A673 (cell line): ENCODE measurements at regions not wholly inside any gene's neighbourhood (a gene's known extent, or its start where the extent isn't known, plus 50 kb on each side); places are given as distances from the start of the nearest gene placed in this dataset.
"Not testable (repeated sequence)": the region's sequence is repeated elsewhere in the genome, so short reads cannot be mapped to it uniquely, and the experiment has no call there.

Experiments used
- BruUV-seq: library from RNA; stranded (reverse); fragments of 400-500 nt; replicated peaks from 2 replicates; lab custom pipeline; 2021; lab: Mats Ljungman, UMichigan
- CTCF ChIA-PET: fragments of 300-600 bp; sonication (Branson Sonifier 250); formaldehyde crosslinking; loops from one replicate; lab custom pipeline; 2022; ENCODE audit warnings: antibody characterized with exemption; lab: Charles Lee
- POLR2A ChIA-PET: fragments of 300-600 bp; sonication (Branson Sonifier 250); formaldehyde crosslinking; loops from one replicate; lab custom pipeline; 2022; ENCODE audit warnings: antibody characterized with exemption; ENCODE audit not compliant: low non-redundant PET; lab: Charles Lee
- DNase-seq: peaks from one replicate; pipeline ENCODE4 v3.0.0-alpha.2; 2015; ENCODE audit warnings: low spot score
- H3K27ac ChIP-seq: fragments of 200-600 bp; sonication (generic); 2 replicates; pipeline ENCODE4 v1.5.1; 2016; ENCODE audit warnings: mixed run types, low read depth, mild to moderate bottlenecking, mixed read lengths, antibody characterized with exemption, low read length; ENCODE audit not compliant: poor library complexity, severe bottlenecking
- H3K27me3 ChIP-seq: fragments of 200-600 bp; sonication (generic); replicated peaks from 2 replicates; pipeline ENCODE4 v1.6.1; 2017; ENCODE audit warnings: mixed run types, low read depth, mild to moderate bottlenecking, mixed read lengths, antibody characterized with exemption, low read length; ENCODE audit not compliant: insufficient read depth, poor library complexity
- H3K36me3 ChIP-seq: fragments of 200-600 bp; sonication (generic); 2 replicates; pipeline ENCODE4 v1.6.1; 2016; ENCODE audit warnings: mixed run types, mild to moderate bottlenecking, mixed read lengths, antibody characterized with exemption, low read length; ENCODE audit not compliant: insufficient read depth, poor library complexity, severe bottlenecking
- H3K4me1 ChIP-seq: fragments of 200-600 bp; sonication (generic); 2 replicates; pipeline ENCODE4 v1.6.1; 2017; ENCODE audit warnings: mixed run types, mild to moderate bottlenecking, mixed read lengths, antibody characterized with exemption, low read length; ENCODE audit not compliant: insufficient read depth, poor library complexity, severe bottlenecking
- H3K4me3 ChIP-seq: fragments of 200-600 bp; sonication (generic); 2 replicates; pipeline ENCODE4 v1.5.1; 2016; ENCODE audit warnings: low read depth, mixed run types, mild to moderate bottlenecking, mixed read lengths, low read length; ENCODE audit not compliant: poor library complexity, severe bottlenecking
- H3K9me3 ChIP-seq: fragments of 200-600 bp; sonication (generic); 2 replicates; pipeline ENCODE4 v1.6.1; 2016; ENCODE audit warnings: mixed run types, low read depth, mild to moderate bottlenecking, mixed read lengths, antibody characterized with exemption, low read length; ENCODE audit not compliant: poor library complexity, severe bottlenecking
- intact Hi-C: fragments of 100-400 bp; cut with micrococcal nuclease; formaldehyde crosslinking; loops from one replicate; pipeline ENCODE4 v1.10.0; 2022; ENCODE audit not compliant: unreplicated experiment

DNA sequence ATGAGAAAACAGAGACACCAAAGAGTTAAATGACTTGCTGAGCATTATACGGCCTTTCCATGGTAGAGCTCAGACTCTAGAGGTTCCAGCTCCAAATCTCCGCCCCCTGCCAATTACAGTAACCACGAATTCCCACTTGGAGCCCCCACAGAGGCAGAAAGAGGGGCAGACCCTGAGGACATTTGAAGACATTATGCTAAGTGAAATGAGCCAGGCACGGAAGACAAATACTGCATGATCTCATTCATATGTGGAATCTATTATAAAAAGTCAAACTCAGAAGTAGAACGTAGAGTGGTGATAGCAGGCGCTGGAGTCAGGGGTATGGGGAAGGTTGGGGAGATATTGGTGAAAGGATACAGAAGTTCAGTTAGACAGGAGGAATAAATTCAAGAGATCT lies 303.4 kb downstream of the ANAPC1 start:
- H3K27ac ChIP-seq, DNase-seq, H3K9me3 ChIP-seq, intact Hi-C loops, POLR2A ChIA-PET, BruUV-seq, H3K36me3 ChIP-seq, CTCF ChIA-PET, H3K4me1 ChIP-seq, H3K27me3 ChIP-seq, H3K4me3 ChIP-seq: not testable (repeated sequence)

DNA sequence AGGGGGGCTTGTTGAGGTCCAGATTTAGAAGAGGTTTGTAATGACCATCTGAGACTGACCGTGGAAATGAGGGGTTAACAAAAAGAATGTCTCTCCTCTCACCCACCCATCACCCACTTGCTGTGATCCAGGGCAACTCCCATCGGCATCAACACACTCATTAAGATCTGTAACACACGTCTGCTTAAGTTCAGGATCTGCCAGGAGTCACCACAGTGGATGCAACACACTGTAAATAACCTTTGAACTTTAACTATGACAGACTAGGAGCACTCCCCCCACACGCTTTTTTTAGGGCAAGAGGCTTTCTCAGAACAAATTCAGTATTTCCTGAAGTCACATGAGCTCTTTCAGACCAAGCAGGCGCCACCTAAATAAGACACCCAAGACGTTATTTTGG lies 301.9 kb downstream of the ANAPC1 start:
- H3K4me1 ChIP-seq, CTCF ChIA-PET, H3K27me3 ChIP-seq, POLR2A ChIA-PET, H3K4me3 ChIP-seq, BruUV-seq, H3K9me3 ChIP-seq, DNase-seq, H3K36me3 ChIP-seq, H3K27ac ChIP-seq, intact Hi-C loops: not testable (repeated sequence)

DNA sequence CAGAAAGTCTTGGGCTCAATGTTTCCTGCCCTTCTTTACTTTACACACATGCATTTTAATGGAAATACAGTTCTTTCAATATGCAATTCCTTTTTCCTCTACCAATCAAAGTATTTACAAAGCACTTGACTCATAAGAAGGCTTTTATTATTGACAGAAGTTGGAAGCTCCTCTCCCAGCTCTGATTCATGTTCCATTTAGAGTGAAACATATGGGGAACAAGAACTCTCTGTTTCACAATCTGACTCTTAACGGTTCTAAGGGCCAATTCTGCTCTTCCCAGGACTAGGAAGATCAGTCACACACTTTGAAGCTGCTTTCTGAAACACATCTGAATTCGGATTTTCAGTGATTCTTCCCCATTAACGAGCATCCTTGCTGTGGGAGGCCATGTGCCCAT lies 300.5 kb downstream of the ANAPC1 start:
- H3K4me1 ChIP-seq, DNase-seq, H3K36me3 ChIP-seq, intact Hi-C loops, CTCF ChIA-PET, H3K27ac ChIP-seq, POLR2A ChIA-PET, H3K4me3 ChIP-seq, BruUV-seq, H3K27me3 ChIP-seq, H3K9me3 ChIP-seq: not testable (repeated sequence)

DNA sequence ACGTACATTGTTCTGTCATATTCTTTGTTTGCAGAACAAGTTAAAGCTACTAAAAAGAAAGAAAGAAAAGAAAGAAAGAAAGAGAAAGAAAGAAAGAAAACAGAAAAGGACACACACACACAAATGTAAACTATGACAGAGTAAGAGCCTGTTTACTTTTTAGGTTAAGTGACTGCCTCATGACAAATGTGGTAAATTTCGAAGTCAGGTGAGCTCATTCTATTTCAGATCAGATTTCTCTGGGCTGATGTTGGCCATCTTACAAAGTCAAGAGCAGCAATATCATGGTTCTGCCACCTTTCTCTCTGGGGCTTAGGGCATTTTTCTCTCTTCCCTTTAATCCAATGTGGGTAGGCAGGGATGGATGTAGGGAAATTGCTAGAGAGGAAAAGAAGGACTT lies 299.5 kb downstream of the ANAPC1 start:
- BruUV-seq, H3K9me3 ChIP-seq, H3K4me1 ChIP-seq, CTCF ChIA-PET, POLR2A ChIA-PET, H3K27ac ChIP-seq, H3K27me3 ChIP-seq, intact Hi-C loops, H3K4me3 ChIP-seq, H3K36me3 ChIP-seq, DNase-seq: not testable (repeated sequence)

DNA sequence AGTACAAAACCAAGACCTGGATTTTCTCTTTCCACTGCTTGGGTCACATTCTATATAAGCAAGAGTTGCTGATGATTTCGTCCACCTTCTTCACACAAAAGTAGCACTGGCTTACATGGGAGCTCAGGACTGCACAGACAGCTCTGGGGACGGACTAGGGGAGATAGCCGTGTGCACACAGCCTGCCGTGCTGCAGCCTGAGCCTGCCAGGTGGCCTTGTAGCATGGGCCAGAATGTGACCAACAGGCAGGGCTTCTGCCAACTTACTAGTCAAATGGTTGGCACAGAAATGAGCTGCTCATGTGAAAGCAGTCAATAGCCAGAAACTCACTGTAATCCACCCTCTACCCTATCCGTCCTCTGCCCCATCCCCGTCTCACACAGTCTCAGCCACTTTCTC lies 299.0 kb downstream of the ANAPC1 start:
- POLR2A ChIA-PET, H3K36me3 ChIP-seq, H3K4me1 ChIP-seq, BruUV-seq, H3K27me3 ChIP-seq, H3K4me3 ChIP-seq, intact Hi-C loops, CTCF ChIA-PET, H3K27ac ChIP-seq, H3K9me3 ChIP-seq, DNase-seq: not testable (repeated sequence)

DNA sequence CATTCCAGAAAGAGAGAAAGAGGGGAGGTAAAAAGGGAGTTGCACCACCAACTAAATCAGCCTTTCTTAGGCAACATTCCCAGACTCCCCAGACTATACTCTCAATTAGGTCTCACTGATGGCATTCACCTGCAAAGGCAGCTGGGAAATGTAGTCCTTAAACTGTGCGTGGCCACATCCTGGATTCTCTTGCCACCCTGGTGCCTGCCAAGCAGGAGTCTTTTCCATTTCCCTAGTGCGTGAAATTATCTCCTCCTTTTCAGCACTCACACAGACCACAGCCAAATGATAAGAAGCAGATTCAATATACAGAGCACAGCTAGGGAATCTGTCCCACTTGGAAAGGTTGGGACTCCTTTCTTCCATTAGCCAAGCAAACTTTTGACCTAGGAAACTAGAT lies 298.0 kb downstream of the ANAPC1 start:
- BruUV-seq, CTCF ChIA-PET: not testable (repeated sequence)

DNA sequence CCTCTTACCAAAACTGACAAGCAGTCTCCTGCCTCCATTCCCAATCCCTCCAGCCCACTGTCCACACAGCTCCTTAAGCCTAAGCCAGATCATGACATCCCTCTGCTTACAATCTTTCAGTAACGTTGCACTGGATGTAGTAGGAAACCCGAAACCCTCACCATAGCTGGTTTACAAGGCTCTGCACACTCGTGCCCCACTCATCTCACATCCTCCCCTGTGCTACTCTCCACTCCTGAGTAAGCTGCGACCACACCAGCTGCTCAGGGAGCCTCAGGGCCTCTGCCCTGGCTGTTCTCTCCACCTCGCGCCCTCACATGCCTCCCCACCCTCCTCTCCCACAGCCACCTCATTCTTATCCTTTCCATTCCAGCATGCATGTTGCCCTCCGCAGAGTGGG lies 288.9 kb downstream of the ANAPC1 start:
- CTCF ChIA-PET, H3K27ac ChIP-seq, intact Hi-C loops, H3K36me3 ChIP-seq, BruUV-seq, H3K27me3 ChIP-seq, POLR2A ChIA-PET, H3K4me3 ChIP-seq, H3K9me3 ChIP-seq, H3K4me1 ChIP-seq, DNase-seq: not testable (repeated sequence)

More for the DNA sequence above, 298.0 kb downstream of the ANAPC1 start:
- DNase-seq, H3K27ac ChIP-seq, intact Hi-C loops, H3K4me1 ChIP-seq, H3K36me3 ChIP-seq, H3K9me3 ChIP-seq, POLR2A ChIA-PET, H3K27me3 ChIP-seq, H3K4me3 ChIP-seq: not testable (repeated sequence)
